Thyroid gland (tissue), 4 donors: ENCODE measurements at regions not wholly inside any gene's neighbourhood (a gene's known extent, or its start where the extent isn't known, plus 50 kb on each side); places are given as distances from the start of the nearest gene placed in this dataset.
A peak's percentile ranks its signal among the peaks of the same experiment; 100 is the strongest.

Experiments used
- DNase-seq, 2 donors: peaks; one replicate each; pipeline ENCODE4 v3.0.0-alpha.2; 2019
- H3K27ac ChIP-seq, 3 donors: fragments of 200-600 bp; sonication (generic); 1 replicate in 2 of 3; 2 replicates in 1 of 3; pipeline ENCODE4 v1.5.1; 2016 to 2019; ENCODE audit warnings: mild to moderate bottlenecking in 1 of 3, moderate library complexity in 1 of 3
- H3K27me3 ChIP-seq: fragments of 200-600 bp; sonication (generic); one replicate; pipeline ENCODE4 v1.5.1; 2019
- H3K36me3 ChIP-seq, 2 donors: fragments of 200-600 bp; sonication (generic); one replicate each; pipeline ENCODE4 v1.5.1; 2016 to 2019
- H3K4me1 ChIP-seq, 2 donors: fragments of 200-600 bp; sonication (generic); one replicate each; pipeline ENCODE4 v1.5.1; 2017 to 2019
- H3K4me3 ChIP-seq, 3 donors: fragments of 200-600 bp; sonication (generic); replicated peaks in 1 of 3; 1 replicate in 2 of 3; 2 replicates in 1 of 3; pipeline ENCODE4 v1.5.1; 2016; ENCODE audit warnings: mild to moderate bottlenecking in 1 of 3
- H3K9me3 ChIP-seq: fragments of 200-600 bp; sonication (generic); one replicate; pipeline ENCODE4 v1.5.1; 2017
- POLR2A ChIP-seq, 2 donors: fragments of 450-650 bp; IDR thresholded peaks; one replicate each; pipeline ENCODE4 v1.6.1; 2017; ENCODE audit warnings: antibody characterized with exemption in 2 of 2, mild to moderate bottlenecking in 2 of 2, moderate library complexity in 1 of 2
- WGBS, 2 donors: methylation state at CpG; one replicate each; pipeline ENCODE4 v1.1.5; 2017; 5-methylcytosine and 5-hydroxymethylcytosine counted together
- intact Hi-C: fragments of 100-400 bp; cut with DNase I; formaldehyde crosslinking; loops from one replicate; pipeline ENCODE4 v1.15.1; 2023
- TF ChIP-seq, protein P1 (sequence below), 6 experiments: fragments of 200-600 bp in 3 of 6; fragments of 450-650 bp in 3 of 6; sonication (generic) in 3 of 6; IDR thresholded peaks; one replicate each; pipeline ENCODE4 v1.5.1; 2016 to 2019; ENCODE audit warnings: antibody characterized with exemption in 6 of 6, mild to moderate bottlenecking in 2 of 6, inconsistent platforms in 1 of 6, moderate library complexity in 1 of 6

DNA sequence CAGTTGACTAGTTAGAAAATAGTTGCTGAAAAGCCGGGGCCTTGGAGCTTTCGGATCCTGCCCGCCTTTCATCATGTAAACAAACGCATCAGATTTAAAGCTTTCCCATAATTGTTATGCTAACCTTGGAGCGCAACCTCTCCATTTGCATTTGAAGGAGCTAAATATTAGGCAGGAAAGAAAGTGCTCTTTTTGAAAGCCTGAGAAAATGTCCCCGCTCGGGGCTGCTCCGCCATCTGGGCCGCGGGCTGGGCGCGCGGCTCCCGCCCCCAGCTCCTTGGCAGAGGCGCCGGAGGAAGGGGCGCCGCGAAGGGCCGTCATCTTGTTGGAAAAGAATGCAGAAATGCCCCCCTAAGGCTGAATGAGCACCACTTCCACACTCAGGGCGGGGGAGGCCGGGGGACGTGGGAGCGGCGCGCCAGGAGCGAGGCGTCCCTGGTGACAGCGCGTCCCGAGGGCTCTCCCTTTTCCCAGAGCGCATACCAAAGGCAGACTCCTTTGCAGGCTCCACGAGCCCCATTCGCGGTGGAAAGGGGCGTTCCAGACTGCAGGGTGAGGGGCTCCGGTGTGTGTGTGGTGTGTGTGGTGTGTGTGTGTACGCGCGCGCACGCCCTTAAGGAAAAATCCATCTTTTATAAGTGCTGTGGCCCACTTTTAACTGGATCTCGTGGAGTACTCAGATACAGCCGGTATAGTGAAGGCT lies 145.6 kb upstream of the ID4 start:
- H3K27ac ChIP-seq, result no peak overlapping the region
- no peaks in the 10 kb centered on the region for H3K27me3 ChIP-seq
- no peaks in the 10 kb centered on the region for H3K36me3 ChIP-seq
- no peaks in the 10 kb centered on the region for H3K9me3 ChIP-seq
- no peak for TF ChIP-seq POLR2A (IDR thresholded peaks at IDR 0.05)
- TF ChIP-seq, protein P1, sequence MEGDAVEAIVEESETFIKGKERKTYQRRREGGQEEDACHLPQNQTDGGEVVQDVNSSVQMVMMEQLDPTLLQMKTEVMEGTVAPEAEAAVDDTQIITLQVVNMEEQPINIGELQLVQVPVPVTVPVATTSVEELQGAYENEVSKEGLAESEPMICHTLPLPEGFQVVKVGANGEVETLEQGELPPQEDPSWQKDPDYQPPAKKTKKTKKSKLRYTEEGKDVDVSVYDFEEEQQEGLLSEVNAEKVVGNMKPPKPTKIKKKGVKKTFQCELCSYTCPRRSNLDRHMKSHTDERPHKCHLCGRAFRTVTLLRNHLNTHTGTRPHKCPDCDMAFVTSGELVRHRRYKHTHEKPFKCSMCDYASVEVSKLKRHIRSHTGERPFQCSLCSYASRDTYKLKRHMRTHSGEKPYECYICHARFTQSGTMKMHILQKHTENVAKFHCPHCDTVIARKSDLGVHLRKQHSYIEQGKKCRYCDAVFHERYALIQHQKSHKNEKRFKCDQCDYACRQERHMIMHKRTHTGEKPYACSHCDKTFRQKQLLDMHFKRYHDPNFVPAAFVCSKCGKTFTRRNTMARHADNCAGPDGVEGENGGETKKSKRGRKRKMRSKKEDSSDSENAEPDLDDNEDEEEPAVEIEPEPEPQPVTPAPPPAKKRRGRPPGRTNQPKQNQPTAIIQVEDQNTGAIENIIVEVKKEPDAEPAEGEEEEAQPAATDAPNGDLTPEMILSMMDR (IDR thresholded peaks at IDR 0.05), result no peak
- H3K4me1 ChIP-seq, result no peaks in the 10 kb centered on the region
- 4 to 6% methylated on average over 29 to 44 of the region's 44 CpGs for WGBS, 2 donors
- intact Hi-C loops, result no loop called here
- H3K4me3 ChIP-seq, result peak overlapping the region; percentile 36 to 64 (median 47)
- DNase-seq, result peak; percentile 29 to 35

DNA sequence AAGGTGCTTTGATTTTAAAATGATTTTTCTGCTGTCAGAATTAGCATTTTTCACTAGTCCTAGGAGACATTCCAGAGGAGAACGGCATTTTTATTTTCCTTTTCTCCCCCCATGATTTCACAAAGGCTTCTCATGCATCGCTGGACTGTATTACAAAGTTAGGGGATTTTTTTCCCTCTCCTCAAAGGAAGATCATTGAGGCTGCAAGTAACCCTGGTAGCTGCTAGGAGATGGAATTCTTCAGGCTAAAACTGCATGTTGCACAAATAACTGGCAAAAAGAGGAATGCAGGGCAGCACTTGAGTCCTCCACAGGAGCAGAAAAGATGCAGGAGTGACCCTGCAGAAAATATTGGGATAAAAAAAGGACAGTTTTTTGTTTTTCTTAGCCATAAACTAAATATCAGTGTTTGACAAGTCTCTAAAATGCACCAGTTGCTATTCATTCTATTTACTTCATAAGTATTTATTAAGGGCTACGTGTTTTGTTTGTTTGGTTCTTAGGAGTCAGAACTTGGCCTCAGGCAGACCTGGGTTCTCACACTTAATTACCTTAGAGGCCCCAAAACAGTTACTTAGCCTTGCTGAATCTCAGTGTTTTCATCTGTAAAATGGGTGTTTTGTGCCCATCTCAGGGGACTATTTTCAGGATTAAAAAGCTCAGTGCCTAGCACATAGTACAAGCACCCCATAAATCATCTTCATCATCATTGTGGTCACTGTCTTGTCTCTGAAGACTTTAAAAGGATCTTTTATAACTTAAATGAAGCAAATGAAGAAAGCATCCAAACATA lies 144.5 kb upstream of the ID4 start:
- intact Hi-C loops, result no loop called here
- no peaks in the 10 kb centered on the region for H3K27me3 ChIP-seq
- no peak overlapping the region for H3K27ac ChIP-seq
- no peaks in the 10 kb centered on the region for H3K4me1 ChIP-seq
- WGBS, 2 donors, result 35 to 42% methylated on average over 3 of the region's 3 CpGs
- no peak overlapping the region for H3K4me3 ChIP-seq
- H3K36me3 ChIP-seq, result no peaks in the 10 kb centered on the region
- H3K9me3 ChIP-seq, result no peaks in the 10 kb centered on the region
- TF ChIP-seq, protein P1 (IDR thresholded peaks at IDR 0.05), result no peak
- TF ChIP-seq POLR2A (IDR thresholded peaks at IDR 0.05), result no peak
- DNase-seq, result peak in 1 of 2 donors; percentile 5

DNA sequence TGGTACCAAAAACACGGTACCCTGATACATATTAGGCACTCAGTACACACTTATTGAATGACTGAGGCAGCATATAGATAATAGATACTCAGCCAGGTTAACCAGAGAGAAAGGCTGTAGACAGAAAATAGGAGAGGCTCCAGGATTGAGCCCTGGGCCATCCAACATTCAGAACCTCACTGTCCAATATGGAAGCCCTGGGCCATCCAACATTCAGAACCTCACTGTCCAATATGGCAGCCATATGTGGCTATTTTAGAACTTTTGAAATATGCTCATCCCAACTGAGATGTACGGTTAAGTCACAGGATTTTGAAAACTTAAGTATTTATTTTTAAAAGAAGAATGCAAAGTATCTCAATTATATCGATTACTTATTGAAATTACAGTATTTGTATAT lies 142.5 kb upstream of the ID4 start:
- Histone ChIP-seq H3K27ac (no peak overlapping the region), H3K27me3 (no peaks in the 10 kb centered on the region), H3K4me1 (no peaks in the 10 kb centered on the region), H3K4me3 (no peak overlapping the region), H3K36me3 (no peaks in the 10 kb centered on the region), H3K9me3 (no peaks in the 10 kb centered on the region)
- intact Hi-C loops, result no loop called here
- DNase-seq, result no peak
- TF ChIP-seq POLR2A (IDR thresholded peaks at IDR 0.05), result no peak
- TF ChIP-seq, protein P1 (IDR thresholded peaks at IDR 0.05), result no peak
- WGBS, 2 donors, result 93 to 96% methylated on average over 3 of the region's 3 CpGs

DNA sequence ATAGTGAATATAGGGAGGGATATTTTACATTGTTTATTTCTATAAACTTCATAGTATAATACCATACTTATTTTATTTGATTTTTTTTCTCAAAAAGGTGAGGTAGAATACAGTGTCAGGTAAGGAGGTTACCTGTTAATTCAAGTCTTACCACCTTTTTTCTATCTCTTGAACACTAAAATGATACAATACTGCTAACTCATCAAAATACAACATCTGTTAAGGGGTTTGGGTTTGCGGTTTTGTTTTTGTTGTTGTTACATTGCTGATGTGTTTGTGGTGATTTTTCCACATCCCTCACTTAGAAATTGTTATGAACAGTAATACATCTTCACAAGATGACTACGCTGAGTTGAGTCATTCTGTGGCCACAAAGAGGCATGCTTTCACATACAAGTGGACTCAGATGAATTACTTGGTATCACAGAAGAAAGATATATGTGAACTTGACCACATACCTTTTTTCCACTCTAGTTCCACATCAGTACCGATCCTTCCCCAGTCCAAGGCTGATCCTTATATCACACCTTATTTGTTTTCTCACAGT lies 139.4 kb upstream of the ID4 start:
- WGBS, 2 donors, result 48 to 86% methylated on average over 3 of the region's 3 CpGs
- H3K27ac ChIP-seq, result no peak overlapping the region
- intact Hi-C loops, result no loop called here
- no peak for DNase-seq
- no peak overlapping the region for H3K4me3 ChIP-seq
- H3K9me3 ChIP-seq, result no peaks in the 10 kb centered on the region
- H3K4me1 ChIP-seq, result no peaks in the 10 kb centered on the region
- no peaks in the 10 kb centered on the region for H3K36me3 ChIP-seq
- H3K27me3 ChIP-seq, result no peaks in the 10 kb centered on the region
- TF ChIP-seq, protein P1 (IDR thresholded peaks at IDR 0.05), result no peak
- TF ChIP-seq POLR2A (IDR thresholded peaks at IDR 0.05), result no peak

DNA sequence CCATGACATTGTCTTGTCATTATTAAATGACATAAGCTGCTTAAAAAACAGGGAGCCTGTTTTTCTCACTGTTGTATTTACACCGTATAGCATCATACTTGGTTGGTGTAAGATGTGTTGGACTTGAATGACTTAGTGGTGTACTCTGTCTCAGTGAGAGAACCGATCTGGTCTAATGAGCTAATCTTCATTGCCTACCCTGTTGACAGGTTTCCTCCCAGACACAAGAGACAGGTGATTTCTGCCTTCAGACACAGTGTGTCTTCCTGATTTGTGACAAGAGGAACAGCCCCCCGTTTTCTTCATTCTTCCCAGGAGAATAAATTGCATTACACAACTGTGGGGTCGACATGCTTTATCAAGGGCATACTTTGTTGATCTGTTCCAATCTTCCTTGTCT lies 137.2 kb upstream of the ID4 start:
- DNase-seq, result no peak
- 73 to 80% methylated on average over 4 of the region's 4 CpGs for WGBS, 2 donors
- intact Hi-C loops, result no loop called here
- no peak overlapping the region for H3K4me3 ChIP-seq
- no peaks in the 10 kb centered on the region for H3K4me1 ChIP-seq
- no peaks in the 10 kb centered on the region for H3K36me3 ChIP-seq
- no peak overlapping the region for H3K27ac ChIP-seq
- H3K27me3 ChIP-seq, result no peaks in the 10 kb centered on the region
- no peaks in the 10 kb centered on the region for H3K9me3 ChIP-seq
- TF ChIP-seq, protein P1 (IDR thresholded peaks at IDR 0.05), result no peak
- no peak for TF ChIP-seq POLR2A (IDR thresholded peaks at IDR 0.05)
